HG02973 (cell line): ENCODE measurements at regions not wholly inside any gene's neighbourhood (a gene's known extent, or its start where the extent isn't known, plus 50 kb on each side); places are given as distances from the start of the nearest gene placed in this dataset.
"Not testable (repeated sequence)": the region's sequence is repeated elsewhere in the genome, so short reads cannot be mapped to it uniquely, and the experiment has no call there.

ENCODE experiments used
- ATAC-seq: cut with Tn5 transposase; IDR thresholded peaks from one replicate; pipeline ENCODE4 v1.9.1; 2021; ENCODE audit warnings: moderate library complexity; ENCODE audit not compliant: unreplicated experiment

DNA sequence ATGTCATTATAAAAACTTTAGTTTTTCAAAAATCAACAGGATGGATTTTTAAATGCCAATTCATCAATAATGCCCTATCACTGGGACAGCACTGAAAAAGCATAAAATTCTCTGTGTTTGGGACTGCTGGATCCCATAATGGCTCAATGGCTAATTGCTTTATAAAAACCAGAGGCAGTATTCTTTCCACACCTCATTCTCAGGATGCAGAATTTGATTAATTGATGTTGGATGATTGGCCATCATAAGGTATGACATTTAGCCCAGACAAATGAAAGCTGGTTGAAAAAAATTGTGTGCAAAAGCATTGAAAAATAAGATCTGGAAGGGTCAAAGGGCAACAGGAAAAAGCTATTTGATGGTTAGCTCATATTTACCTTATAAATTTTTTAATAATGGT, 362.2 kb upstream of the SNX7 start:
- ATAC-seq: no peak

DNA sequence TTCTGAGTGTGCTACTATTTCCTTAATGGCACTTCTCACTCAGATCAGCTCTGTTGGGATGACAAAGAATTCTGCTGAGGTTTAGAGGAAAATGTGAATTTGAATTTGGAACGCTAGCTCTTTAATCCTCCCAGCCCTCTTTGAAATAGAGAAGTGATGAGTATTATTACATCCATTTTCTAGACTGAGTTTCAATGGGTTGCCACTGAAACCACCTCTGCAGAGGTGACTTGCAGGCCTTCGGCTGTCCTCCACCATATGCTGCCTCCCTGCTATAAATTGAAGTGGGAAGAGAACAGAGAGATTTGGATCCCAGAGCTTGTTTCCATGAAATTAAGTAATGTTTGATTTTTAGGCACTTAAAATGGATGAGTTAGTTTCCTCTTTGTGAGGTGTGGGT, 363.2 kb upstream of the SNX7 start:
- no peak for ATAC-seq

DNA sequence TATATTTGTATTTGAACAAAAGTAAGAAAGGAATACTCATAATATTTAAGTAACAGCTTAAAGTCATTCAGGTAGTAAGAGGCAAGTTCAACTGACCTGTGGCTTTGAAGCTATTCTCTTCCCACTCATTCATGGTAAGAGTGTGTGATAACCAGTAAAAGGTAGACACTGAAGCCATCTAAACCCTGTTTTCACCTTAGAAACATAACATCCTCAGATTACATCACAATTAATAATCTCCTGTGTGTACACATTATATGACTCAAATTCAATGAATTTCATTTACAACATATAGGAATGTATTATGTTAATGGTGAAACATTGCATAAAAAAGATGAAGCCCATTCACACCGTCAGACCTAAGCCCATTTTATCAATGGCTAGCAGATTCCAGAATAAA, 364.8 kb upstream of the SNX7 start:
- no peak for ATAC-seq

DNA sequence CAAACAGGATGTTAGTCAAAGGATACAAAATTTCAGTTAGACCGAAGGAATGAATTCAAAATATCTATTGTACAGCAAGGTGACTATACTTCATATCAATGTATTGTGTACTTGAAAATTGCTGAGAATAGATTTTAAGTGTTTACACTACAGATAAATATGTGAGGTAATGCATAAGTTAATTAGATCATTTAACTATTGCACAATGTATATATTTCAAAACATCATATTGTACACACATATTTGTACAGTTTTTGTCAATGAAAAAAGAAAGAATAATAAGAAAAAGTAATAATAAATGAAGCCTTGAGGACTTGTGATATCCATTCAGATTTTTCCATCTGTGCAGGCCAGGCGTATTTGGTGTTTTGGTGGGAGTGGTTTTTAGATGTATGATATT, 367.4 kb upstream of the SNX7 start:
- ATAC-seq: no peak

DNA sequence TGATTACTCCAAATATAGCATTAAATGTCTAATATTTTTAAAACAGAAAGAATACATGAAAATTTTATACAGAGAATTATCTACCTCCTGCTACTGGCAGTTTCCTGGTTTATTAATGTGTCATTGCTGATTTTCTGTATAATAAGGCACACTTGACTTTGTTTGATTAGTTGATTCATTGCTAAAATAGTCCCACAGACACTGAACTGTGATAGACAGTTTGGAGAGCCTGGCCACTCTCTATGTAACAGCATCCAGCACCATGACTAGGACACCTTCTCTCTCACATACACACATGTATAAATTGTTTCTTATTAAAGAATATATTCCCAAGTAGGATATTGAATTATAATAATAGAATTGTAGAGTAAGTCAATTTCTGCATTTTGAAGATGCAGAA, 368.5 kb upstream of the SNX7 start:
- ATAC-seq: no peak

DNA sequence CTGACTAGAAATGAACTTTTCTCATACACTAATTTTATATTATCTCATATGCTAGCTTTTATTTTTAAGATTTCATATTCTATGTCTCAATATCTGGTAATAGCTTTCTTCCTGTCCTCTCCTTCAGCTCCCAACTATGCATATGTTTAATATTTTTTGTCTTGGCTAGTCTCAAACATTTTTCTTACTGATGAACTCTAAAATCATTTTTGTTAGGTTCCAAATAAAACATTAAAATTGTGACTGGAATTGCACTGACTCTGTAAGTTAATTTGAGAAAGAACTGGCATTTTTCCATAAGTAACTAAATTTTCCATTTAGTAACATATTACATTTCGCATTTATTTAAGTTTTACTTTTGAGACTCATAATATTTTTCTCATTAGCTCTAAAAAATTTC, 368.5 kb upstream of the DPYD start:
- no peak for ATAC-seq

DNA sequence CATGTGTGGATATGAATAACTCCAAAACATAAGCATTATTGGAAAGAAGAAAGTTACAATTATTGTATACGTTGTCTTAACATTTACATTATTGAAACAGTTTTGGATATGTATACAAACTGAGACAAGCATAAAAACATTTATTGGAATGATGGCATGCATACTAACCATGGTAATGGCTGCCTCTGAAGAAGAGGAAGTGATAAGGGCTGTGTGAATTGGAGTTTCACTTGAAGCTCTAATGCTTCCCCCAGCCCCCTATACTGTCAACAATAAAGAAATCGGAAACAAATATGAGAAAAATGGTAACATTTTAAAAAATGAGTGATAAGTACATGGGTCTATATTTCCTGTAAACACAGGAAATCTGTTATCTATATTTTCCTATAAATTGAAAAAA, 367.7 kb upstream of the DPYD start:
- no peak for ATAC-seq

DNA sequence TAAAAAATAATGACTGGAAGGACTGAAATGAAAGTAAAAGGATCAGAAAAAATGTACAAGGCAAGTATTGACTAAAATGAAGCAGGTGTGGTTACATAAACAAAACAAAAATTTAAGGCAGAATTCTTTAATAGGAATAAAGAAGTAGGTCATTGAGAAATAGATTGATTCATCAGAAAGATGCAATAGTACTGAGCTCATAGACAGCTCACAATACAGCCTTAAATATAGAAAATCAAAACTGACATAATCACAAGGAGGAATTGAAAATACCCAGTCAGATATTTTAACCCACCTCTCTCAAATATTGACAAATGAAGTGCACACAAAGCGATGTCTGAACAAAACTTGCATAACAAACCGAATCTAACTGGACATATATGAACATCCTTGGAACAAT, 366.8 kb upstream of the DPYD start:
- ATAC-seq: no peak

DNA sequence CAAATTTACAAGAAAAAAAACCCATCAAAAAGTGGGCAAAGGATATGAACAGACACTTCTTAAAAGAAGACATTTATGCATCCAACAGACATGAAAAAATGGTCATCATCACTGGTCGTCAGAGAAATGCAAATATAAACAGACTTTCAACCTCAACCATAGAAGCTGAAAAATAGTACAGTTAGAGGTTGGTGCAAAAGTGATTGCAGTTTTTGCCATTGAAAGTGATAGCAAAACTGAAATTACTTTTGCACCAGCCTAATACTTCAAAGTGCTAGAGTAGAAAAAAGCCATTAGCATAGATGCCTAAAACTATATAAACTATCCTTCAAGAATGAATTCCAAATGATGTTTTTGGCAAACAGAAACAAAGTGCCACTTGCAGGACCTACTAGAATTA, 365.8 kb upstream of the DPYD start:
- ATAC-seq: no peak

DNA sequence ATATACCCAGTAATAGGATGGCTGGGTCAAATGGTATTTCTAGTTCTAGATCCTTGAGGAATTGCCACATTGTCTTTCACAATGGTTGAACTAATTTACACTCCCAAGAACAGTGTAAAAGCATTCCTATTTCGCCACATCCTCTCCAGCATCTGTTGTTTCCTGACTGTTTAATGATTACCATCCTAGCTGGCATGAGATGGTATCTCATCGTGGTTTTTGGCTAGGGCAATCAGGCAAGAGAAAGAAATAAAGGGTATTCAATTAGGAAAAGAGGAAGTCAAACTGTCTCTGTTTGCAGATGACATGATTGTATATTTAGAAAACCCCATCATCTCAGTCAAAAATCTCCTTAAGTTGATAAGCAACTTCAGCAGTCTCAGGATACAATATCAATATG, 364.5 kb upstream of the DPYD start:
- not testable (repeated sequence) for ATAC-seq

DNA sequence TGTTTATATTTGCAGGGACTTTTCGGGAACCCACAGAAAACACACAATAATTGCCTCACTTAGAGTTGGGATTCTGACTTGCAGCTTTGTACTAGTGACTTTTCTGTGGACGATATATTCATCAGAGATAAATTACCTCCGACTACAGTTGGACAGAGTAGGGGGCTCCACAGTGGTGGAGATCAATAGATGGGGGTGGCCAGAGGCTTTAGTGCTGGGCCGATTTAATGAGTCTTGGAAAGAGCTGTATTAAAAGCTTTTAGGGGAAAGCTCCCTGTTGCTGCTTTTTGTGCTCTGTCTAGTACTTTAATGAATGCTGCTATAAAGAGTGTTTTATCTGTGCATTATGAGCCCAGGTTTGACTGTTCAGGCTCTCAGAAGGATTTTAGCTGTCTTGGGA, 359.2 kb upstream of the DPYD start:
- no peak for ATAC-seq

DNA sequence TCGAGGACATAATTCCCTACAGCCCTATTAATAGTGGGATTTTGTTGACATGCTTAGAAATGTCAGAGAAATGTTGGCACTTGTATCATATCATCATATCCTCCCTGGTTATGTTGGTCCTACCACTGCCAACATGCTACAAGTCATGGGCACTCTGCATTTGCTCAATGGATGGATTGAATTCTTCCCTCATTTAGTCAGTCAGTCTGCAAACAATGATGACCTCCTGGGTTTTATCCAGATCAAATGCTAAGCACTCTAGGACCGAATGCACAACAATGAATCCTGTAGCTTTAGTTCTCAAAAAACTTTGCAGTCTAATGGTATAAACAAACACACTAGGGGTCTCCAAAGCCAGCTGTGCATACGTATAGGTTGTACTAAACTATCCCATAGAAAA, 357.2 kb upstream of the DPYD start:
- ATAC-seq: no peak

DNA sequence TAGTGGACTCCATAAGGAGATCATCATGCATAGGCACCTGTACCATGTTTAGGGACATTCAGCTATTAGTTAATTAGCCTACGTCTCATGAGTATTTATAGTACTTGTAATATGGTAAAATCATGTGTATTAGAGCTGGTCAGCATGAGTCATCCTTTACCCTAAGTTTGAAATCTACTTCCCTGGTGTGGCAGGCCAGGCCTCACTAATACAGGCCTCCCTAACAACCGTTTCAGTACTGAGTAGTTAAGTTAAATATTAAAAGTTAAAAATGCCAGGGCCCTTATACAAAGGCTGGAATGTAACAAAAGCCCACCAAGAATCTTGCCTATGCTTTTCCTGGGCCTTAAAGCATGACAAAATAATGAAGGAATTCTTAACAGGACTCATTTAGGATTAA, 356.3 kb upstream of the DPYD start:
- ATAC-seq: no peak

DNA sequence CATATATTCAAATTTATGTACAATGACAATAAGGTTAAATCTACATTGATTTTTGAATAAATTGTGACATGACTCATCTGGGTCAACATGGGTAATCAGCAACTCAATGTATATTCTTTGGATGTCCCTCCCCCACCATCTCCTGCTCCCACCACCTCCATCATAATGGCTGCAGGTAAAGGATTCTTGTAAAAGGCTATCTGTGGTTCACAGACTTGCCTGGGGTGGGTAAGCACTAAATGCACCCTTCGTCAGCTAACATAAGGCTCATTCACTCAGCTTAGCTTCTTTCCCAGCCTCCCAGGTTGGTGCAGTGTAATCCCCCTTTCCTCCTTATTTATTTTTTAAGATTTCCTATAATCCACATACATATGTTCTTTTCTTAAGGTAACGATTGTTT, 355.7 kb upstream of the DPYD start:
- no peak for ATAC-seq

DNA sequence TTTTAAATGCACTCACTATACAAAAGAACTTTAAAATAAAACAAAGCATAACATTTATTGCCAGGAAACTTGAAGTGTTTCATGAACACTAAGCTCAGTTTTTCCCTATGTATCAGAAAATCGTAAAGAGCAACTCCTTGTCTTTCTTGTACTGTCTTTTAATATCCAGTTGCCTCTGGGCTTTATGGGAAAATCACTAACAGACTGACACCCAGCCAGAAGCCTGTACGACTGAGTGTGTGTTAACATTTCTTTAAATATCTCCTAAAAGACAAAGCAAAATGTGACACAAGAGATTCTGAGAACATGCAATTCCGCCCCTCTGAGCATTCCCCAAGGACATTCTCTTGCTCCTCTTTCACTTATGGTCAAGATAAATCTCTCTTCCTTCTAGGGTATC, 347.5 kb upstream of the DPYD start:
- no peak for ATAC-seq

DNA sequence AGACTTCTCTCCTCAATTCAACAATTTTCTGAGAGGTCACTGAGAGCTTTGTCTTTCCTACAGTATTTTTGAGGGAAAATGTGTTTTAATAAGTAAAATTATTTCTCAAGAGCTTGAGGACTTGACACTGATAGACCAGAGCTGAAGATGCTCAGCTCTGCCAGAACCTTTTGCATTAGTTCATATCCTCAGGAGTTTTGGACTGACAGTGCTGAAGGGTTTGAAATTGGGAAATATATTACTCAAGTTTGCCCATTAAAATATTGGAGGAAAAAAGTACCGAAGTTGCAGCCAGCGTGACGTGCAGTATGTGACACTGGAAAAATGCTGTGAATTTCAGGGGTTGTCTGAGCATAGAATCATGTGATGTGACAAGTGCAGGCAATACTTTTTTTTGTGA, 346.6 kb upstream of the DPYD start:
- ATAC-seq: no peak

DNA sequence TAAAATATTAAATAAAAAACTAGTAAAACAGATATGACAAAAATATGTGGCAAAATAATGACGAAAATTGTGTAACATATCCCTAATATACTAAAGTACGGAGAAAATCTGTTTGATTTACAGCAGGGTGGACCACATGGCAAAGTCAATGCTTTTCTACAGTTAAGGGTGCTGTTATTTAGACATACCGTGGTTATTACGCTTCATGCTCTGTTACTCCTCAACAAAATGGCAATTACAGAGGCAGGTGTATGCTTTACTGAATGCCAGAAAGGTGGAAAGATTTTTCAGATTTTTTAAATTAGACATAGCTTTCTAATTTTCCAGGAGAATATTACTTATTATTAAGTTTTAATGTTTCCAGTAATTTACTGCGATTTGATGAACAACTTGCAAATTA, 343.9 kb upstream of the DPYD start:
- ATAC-seq: no peak

DNA sequence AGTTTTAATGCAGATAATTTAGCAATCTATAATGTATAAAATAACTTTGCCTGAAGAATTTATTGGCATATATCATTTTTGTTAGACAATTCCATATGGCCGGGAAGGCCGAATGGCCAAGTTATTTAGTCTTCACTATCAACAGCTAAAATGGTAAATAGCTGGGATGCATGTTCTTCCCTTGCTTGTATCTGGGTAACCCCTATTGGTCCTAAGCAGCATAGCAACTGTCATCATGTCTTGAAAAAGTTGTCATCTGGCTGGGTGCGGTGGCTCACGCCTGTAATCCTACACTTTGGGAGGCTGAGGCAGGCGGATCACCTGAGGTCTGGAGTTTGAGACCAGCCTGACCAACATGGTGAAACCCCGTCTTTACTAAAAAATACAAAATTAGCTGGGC, 340.0 kb upstream of the DPYD start:
- ATAC-seq: no peak

DNA sequence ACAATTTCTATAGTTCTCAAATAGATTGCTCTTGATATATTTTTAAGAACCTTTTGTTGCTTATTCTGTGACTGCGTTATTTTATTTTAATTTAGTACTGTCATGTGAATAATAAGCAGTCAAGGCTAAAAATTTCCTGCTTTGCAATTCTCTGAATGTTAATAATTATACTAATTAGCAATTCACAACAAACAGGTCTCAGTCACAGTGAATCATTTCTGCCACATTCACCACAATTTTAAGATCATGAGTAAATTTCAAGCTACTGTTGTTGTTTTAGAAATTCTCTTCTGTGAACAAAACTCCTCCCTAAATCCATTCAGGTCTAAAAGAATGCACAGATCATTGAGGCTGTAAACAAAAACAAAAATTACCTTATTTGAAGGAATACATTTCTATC, 339.6 kb upstream of the DPYD start:
- ATAC-seq: no peak

DNA sequence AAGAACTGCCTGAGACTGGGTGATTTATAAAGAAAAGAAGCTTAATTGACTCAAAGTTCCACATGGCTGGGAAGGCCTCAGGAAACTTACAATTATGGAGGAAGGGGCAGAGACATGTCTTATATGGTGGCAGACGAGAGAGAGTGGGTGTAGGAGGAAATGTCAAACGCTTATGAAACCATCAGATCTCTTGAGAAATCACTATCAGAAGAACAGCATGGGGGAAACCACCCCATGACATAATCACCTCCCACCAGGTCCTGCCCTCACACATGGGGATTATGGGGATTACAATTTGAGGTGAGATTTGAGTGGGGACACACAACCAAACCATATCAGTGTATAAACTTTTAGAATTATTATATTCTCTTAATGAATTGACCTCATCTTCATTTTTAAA, 335.9 kb upstream of the DPYD start:
- no peak for ATAC-seq

DNA sequence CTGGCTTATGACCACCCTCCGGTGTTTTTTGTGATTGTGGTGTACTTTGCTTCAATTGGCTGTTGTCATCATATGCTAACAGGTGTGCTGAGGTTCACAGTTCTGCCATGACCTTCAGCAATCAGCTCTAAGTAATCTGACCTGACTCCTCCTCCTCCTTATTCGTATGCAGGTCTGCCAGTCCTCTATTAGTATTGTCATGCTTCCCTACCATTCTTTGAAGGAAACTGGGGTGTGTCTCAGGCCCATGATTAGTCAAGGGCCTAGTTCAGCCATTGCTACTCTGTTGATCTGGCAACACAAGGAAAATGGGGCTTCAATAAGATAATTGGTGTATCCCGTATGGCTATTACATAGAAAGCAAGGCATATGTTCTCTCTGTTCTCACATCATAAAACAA, 332.3 kb upstream of the DPYD start:
- no peak for ATAC-seq

DNA sequence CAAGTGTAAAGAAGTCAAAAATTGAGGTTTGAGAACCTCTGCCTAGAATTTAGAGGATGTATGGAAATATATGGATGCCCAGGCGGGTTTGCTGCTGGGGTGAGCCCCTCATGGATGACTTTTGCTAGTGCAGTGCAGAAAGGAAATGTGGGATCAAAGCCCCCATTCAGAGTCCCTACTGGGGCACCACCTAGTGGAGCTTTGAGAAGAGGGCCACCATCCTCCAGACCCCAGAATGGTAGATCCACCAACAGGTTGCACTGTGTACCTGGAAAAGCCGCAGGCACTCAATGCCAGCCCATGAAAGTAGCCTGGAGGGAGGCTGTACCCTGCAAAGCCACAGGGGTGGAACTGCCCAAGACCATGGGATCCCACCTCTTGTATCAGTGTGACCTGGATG, 330.7 kb upstream of the DPYD start:
- no peak for ATAC-seq

DNA sequence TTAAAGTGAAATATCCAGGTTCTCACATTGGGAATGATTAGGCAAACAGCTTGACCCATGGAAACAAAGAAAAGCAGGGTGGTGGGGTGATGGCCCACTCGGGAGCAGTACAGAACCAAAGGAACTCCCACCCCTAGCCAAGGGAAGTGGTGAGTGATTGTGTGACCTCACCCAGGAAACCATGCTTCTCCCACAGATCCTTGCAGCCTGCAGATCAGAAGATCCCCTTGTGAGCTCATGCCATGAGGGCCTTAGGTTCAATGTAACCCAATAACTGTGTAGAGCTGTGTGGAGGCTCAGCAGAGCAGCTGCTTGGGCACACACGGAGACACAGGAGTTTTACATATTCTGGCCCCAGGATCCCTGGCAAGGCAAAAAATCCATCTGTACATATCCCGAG, 311.8 kb upstream of the DPYD start:
- no peak for ATAC-seq

DNA sequence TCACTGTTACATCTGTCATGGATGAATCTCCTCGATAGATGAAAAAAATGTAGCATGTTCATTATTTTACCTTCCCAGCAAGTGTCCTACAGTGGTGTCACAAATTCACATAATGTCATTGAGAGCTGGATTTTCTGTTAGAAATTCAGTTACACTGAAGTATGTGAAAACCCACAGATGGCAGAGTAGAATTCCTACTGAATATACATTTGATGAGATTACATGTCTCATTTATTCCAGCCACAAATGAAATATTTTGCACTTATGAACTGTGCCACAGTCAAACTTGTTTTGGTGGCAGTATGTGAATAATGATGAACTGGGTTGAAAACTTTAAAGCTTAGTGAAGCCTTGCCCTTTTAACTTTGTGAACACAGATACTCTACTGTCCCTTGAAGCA, 301.9 kb upstream of the DPYD start:
- ATAC-seq: no peak
